Stimulated activated CD4-positive, alpha-beta T cell treated with anti-CD3 and anti-CD28 coated beads, Interleukin-12 subunit alpha, Interleukin-12 subunit beta, amount 100 ng/mL, for 48 hours (primary cell): ENCODE measurements at regions not wholly inside any gene's neighbourhood (a gene's known extent, or its start where the extent isn't known, plus 50 kb on each side); places are given as distances from the start of the nearest gene placed in this dataset.
"Not testable (repeated sequence)": the region's sequence is repeated elsewhere in the genome, so short reads cannot be mapped to it uniquely, and the experiment has no call there.

ENCODE experiments used
- DNase-seq, 3 donors: peaks; one replicate each; pipeline ENCODE4 v3.0.0-alpha.2; 2020; ENCODE audit warnings: low read depth in 2 of 3, low spot score in 1 of 3

DNA sequence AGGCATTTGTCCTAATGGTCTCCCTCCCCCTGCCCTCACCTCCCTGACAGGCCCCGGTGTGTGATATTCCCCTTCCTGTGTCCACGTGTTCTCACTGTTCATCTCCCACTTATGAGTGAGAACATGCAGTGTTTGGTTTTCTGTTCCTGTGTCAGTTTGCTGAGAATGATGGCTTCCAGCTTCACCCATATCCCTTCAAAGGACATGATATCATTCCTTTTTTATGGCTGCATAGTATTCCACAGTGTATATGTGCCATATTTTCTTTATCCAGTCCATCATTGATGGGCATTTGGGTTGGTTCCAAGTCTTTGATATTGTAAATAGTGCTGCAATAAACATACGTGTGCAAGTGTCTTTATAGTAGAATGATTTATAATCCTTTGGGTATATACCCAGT lies 187.0 kb downstream of the CSNK1G3 start:
- not testable (repeated sequence) for DNase-seq

GRCh38 chr5:123696921-123697341 lies 185.0 kb downstream of the CSNK1G3 start:
- no peak for DNase-seq

- no peak for DNase-seq
These were observed 178.8 kb downstream of the CSNK1G3 start for GRCh38 chr5:123690821-123691220.

DNA sequence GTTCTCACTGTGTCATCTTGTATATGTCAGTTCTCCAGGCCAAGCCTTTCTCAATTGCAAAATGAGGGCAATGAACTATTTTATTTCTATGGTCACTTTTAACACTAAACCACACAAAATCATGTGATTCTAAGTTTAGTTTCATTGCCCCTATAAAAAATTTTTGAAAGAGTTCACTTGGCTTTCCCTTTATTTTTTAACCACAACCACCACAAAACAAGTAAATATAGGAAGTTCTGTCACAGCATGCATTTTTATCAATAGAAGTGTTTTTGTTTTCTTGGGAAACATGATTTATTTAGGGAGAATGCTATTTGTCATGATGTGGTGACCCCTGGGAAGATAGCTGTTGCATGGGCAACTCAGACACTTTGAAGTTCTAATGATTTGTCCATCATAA lies 169.1 kb downstream of the CSNK1G3 start:
- no peak for DNase-seq

DNA sequence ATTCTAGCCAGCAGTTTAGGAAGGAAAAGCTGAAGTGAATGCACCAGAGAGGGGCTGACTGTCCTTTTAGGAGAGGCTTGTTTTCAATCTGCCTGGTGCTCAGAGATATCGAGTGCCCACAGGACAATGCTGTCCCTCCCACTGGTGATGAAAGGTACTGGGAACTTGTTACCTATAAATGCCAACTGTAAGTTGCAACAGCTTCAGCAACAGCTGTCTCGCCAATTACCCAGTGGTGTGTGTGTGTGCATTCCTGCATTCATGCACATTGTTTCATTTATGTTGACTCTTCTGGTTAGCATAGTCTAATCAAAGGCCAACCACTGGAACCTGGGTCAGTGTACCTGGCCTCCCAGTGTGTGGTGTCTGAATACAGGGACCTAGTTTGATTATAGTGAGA lies 161.1 kb downstream of the CSNK1G3 start:
- no peak for DNase-seq

DNA sequence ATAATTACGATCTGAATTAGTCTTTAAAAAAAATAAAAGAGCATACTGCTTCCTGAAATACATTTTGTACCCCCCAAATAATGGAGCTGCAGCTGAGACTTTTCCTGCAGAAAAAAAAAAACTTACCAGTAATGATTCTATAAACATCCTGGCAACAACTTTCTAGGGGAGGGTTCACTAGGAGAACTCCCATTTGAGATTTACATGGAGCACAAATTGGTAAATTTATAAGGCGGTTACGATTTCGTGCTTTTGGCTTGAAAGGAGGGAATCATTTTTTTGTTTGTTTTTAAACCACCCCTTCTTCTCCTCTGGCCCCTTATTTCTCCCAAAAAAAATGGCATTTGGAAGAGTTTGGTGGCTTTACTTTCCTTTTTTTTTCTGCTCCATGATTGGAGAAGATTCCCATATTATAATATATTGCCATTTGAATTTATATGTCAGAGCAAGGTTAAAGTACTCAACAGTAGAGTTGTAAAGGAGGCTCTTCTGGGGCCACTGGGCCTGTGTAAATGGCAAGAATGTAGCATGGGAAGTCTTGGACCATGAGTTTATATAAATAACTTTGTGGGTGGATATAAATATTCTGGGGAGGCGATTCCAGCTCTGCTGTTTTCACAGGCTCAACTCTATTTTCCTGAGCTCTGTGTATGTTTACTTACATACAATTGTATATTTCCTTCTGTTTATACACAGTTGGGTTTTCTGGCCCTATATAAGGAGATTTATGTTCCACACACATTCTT lies 159.9 kb downstream of the CSNK1G3 start:
- no peak for DNase-seq

DNA sequence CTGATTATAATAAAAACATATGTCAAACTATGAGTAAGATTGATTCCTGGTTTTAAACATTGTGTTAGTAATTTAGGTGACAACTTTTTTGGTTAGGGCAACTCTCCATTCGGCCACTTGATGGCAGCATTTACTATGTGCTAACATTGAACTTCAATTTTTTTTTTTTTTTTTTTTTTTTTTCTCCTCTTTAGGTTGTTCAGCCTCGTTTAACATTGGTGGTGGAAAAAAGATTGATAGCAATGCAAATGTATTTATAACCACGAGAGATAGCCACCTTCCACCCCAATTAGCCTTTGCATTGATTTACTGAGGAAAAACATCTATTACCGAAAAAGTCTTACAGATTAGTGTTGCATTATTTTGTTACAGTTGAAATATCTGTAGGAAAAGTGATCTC lies 159.1 kb downstream of the CSNK1G3 start:
- peak; percentile 10 to 55 (median 35) for DNase-seq
